Epidermal melanocyte (primary cell): ENCODE measurements at regions not wholly inside any gene's neighbourhood (a gene's known extent, or its start where the extent isn't known, plus 50 kb on each side); places are given as distances from the start of the nearest gene placed in this dataset.

Experiments used
- DNase-seq: peaks from one replicate; pipeline ENCODE4 v3.0.0; 2011; ENCODE audit warnings: low spot score; ENCODE audit not compliant: insufficient read length

DNA sequence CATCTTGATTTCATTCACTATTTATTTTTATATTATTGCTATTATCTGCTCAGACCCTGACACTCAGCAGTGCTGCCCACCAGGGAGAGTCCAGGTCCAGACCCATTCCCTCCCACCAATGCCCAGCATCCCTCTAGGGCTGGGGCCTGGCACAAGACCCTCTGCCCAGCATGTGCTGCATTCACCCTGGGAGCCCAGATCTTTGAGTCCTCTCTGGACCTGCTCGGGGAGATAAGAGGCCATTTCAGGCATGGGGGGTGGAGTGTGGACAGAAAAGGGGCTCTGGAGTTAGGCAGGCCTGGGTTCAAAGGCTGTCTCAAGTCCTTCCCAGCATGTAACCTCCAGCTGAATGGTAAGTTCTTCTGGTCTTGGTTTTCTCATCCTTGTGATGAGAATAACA is 209.6 kb downstream of the CYP26B1 start:
- DNase-seq, result no peak

DNA sequence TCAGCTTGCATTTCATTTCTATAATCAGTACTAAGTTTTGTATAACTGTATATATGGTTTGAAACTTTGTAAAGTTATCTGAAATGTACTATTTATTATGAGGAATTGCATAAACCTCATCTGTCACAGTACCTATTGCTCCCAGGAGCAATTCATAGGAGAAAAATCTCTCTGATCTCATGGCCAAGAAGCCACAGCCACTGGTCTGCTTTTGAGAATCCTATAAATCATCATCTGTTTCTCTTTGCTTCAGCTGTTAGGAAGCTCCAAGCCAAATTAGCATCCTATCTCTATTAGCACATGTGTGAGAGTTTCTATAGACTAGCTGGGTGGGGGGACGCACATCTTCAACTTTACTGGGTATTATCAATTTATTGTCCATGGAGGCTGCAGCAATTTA is 210.3 kb downstream of the CYP26B1 start:
- no peak for DNase-seq

DNA sequence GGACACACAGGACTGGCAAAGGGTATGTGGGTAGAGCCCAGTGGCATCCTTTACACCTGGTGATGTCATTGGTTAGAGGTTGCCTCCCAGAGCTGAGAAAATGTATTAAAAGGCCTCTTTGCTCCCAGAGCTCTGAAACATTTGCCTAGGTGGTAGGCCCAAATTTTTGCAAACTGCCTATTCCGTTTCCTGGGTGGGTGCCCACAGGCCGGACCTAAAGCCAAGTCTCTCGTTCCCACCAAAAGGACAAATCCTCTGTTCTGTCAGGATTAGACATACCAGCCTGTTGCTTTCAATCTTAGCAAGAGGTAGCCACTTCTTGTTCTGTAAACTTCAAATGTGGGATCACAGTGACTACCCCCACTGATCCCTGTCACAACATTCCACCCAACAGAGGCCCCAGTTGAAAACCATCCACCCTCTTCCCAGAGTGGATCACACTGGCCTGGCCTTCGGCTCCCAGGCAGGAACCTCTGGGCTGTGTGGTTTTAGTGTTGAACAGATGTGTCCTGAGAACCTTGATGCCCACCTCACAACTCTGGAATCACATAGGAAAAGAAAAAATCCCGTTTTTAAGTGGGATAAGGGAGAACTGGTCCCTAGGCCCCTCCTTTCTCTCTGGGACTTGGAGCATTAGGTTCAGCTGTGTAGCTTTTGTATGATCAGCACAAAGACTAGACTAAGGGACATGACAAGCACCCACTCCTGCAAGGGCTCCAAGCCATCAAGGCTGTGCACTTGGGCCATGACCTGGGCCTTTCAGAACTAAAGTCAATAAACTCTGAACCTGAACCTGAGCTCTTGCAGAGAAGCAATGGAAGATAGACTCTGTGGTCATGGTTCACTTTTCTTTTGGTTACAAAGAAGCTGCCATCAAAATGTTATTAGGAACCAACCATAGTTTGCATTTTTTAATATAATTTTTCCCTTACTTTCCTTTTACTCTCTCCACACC is 211.3 kb downstream of the CYP26B1 start:
- no peak for DNase-seq

DNA sequence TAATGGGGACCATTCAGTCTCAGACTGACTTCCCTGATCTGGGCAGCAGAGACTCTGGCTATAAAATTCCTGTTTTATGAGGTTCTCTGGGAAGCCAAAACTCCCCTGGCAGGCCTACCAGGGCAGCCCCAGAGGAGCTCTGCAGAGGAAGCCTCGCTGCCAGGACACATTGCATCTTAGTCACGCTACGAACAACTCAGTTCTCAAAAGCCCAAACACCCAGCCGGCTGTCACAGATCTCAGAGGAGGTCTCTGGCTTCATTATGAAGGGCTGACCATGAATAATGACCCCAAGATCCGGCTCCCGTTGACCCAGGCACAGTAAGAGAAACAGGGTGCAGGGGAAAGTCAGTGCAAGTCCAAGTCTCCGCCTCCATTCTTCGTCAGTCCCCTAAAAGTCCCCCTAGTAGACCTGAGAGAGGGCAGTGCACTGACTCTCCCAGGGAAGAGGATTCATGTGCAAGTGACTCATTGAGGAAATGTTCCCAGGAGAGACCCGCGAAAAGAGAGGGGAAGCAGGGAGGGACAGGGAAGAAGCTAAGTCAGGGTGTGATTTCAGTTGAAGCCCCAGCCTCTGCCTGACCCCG is 212.3 kb downstream of the CYP26B1 start:
- peak; percentile 68 for DNase-seq

DNA sequence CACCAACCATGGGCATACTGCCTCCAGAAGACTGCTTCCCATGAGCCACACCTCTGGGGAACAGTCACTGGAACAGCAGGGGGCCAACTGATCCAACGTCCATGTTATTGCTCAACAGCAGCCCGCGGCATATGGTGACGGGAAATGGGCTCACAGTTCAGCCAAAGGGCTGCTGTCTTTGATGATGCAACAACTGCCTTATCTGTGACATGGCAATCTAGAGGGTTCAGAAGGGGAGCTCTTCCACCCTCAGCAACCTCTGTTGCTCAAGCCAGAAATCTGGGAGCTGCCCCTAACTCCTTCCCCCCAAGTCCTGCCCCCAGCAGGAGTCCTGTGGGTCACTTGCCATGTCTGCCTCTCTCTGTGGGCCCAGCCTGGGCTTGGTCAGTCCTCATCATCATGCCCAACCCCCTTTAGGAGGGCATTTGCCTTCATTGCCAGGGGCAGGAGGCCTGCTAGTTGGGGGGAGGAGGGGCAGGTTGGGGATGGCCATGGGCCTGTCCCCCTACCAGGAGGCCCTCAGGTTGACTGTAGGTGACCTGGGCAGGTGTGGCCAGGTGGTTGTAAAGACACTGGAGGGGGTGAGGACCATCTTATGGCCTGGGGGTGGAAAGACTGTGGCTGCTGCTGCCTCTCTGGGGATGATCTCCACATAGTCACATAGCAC is 212.9 kb downstream of the CYP26B1 start:
- DNase-seq, result no peak

DNA sequence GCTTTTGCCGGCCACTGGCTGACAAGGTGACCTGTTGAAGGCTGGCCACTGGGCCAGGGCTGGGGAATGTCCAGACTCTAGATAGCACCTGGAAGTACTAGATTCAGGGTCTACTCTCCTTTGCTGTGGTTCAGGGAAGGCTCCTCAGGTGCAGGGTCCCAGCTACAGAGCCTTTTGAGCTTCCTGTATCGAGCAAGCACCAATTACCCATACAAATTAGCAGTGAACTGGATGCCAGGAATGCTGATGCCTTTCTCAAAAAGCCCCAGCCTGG is 213.4 kb downstream of the CYP26B1 start:
- no peak for DNase-seq

DNA sequence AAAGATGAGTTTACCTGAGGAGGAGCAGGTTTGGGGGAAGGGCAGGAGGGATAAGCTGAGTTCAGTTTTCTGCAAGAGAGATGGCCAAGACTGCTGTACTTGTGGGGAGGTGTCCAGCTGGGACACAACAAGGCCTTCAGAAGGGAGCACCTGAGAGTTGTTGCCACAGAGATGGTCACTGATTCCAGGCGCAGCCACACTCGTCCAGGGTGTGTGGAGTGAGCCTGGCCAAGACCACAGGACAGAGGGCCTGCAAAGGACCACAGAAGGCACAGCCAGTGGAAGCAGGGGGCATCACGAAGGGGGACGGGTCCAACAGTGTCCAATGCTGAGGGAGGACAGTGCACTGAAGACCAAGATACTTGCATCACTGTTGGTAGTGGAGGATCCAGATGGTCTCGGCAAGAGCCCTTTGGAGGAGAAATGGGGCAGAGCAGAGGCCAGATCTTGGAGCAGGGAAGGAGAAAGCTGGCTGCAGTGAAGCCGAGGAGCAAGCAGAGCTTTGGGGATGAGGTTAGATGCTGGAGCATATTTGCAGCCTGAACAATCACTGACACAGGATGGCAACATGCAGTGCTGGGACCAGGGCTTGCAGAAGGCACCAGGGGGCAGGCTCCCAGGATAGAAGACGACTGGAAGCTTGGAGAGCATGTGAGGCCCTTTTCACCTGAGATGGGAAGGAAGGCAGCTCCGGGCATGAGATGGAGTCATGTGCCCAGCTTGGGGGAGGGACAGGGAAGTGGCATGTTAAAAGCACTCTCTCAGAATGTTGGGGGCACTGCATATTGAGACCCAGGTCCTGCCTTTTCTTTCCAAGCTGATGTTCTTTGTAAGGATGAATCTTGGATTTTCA is 214.0 kb downstream of the CYP26B1 start:
- no peak for DNase-seq

DNA sequence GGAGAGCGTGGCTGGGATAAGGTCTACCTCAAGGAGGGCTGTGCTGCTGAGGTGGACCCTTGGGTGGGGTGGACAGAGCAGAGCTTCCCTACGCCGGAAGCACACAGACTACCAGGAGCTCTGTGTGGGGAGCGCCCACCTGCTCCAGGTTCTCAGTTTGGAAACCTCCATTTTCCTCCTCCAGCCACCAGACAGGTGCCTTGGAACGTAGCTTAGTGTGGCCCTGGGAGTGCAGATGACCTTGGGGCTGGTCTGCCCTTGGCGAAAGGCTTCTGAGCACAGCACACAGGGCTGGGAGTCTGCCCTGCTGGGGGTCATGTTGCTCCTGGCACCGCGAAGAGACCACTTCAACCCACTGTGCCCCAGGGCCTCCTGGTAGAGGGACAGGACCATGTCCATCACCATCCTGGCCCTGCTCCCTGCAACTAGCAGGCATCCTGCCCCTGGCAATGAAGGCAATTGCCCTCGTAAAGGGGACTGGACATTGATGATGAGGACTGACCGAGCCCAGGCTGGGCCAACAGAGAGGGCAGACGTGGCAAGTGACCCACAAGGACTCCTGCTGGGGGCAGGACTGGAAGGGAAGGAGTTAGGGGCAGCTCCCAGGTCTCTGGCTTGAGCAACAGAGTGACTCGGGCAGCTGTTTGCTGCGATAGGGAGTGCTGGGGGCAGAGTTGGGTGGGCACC is 214.7 kb downstream of the CYP26B1 start:
- no peak for DNase-seq

DNA sequence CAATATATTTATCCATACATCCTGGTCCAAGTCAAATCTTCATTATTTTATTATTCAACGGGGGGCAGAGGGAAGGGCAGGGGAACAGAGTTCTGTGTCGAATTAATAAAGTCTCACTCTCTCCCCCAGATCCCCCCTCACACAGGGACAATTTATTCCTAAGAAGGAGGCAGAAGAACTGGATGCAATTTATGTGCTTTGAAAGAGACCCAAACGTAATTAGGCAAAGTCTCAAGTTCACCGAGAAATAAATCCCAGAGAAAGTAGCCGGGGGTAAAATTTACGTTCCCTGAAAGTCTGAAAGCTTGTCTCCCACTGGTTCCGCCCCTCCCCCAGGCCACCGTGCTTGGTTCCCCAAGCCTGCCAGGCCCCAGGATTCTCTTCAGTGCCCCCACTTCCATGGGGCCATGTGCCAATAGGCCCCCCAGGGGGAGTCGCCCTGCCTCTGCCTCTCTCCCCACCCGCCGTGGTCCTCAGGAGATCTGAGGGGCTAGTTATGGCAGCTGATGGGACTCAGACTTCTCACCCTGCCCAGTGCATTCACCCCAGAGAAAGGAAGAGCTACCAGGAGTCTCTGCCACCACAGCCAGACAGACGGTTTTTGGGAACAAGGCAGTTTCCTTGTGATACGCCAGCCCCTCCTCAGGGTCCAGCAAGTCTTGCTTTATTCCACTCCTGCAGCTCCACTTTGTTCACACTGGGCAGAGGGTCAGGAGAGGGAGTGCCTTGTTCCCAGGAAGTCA is 215.5 kb downstream of the CYP26B1 start:
- no peak for DNase-seq

DNA sequence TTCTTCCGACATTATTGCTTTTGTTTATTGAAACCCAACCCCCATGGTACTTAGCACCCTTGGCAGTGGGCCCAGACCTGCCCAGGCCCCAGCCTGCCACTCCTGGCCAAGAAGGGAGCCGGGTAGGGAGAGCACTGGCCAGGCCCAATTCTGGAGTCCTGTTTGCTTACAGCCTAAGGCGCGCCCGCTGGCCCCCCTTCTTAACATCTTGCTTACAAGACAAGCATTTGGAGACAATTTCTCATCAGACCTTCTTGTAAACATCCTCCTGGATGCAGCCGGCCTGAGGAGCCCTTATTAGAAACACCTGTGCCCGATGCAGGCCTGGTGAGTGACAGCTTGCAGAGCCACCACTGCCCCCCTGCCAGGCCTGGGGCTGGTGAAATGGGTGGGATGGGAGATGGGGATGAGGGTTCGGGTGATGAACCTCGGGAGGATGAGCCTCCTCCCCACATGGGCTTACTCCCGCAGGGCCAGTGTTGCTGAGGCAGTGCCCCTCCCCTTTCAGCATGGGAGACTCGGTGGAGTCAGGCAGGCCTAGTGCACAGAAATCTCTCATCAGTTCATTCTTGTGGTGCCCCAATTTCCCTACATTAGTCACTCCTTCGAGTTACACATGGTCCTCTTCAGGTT is 217.5 kb downstream of the CYP26B1 start:
- no peak for DNase-seq

DNA sequence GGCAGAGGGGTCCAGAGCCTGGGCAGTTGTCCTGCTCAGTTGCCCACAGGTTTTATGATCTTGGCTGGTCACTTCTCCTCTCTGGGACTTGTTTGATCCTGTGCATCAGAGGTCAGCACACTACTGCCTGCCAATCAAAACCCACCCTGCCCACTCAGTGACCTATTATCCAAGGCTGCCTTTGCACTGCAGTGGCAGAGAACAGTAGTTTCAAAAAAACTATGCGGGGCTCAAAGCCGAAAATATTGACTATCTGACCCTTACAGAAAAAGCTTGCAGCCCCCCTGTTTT is 218.2 kb downstream of the CYP26B1 start:
- DNase-seq, result no peak

DNA sequence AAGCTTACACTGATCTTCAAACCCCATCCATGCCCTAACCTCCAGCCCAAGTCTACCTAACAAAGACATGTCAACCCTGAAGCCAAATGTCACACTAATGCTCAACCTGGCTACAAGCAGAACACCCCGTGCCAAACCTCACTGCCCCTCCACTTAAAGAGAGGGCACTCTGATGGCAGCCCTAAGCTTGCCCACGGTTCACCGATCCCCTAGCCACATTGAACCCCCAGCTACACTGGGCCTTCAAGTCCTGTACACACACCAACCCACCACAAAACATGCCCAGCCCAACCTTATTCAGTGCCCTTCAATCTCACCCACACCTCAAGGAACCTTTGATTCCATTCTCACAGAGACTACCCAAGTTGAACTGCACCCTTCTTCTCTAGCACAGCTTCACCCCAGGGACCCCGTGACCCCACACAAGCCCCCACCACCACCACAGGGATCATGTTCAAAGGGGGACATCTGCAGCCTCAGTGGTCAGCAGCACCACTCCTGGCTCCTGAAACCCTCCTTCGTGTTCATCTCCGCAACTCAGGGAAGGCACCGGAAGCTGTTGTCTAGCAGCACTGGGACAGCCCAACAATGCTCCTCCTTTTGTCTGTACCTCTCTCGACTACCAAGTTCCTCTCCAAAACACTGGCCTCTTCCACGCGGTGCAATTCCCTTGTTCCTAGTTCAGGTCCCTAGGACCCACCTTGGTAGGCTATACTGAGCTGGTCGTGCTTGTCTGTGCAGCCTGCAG is 218.8 kb downstream of the CYP26B1 start:
- no peak for DNase-seq

DNA sequence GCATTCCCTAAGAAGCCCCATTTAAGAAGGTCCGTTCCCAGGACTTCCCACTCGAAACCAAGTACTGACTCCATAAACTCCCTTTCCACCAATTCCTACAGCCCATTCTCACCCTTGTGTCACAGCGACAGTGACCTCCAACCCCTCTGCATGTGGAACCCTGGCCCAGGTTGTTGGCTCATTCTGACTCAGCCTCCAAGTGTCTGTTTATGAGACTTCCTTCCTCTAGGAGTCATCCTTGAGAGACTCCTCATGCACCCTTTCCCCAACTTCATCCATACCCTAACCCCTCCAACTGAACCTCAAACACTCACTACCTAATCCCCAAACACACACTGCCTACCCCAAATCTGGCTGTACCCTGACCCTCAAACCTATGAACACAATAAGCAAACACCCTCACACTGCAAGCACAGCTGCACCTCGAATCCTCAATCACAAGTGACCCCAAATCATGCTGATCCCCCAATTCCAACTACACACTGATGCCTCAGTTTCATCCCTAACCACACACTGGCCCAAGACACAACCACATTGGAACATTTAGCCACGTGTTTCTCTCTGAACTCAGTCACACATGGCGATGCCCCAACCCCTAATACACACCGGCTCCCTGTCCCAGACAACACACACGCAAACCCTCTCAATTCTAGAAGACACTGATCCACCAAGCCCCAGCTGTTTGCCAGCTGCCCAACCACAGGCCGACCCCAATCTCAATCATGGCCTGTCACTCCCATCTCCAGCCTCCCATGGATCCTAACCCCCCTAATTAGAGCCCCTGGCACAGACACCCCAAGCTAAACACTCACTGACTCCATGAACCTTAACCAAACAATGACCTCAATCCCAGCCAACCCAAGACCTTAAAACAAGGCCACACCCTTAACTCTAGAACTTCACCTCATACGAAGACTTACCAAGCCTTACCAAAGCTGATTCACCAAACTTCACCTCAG is 219.6 kb downstream of the CYP26B1 start:
- DNase-seq, result no peak

DNA sequence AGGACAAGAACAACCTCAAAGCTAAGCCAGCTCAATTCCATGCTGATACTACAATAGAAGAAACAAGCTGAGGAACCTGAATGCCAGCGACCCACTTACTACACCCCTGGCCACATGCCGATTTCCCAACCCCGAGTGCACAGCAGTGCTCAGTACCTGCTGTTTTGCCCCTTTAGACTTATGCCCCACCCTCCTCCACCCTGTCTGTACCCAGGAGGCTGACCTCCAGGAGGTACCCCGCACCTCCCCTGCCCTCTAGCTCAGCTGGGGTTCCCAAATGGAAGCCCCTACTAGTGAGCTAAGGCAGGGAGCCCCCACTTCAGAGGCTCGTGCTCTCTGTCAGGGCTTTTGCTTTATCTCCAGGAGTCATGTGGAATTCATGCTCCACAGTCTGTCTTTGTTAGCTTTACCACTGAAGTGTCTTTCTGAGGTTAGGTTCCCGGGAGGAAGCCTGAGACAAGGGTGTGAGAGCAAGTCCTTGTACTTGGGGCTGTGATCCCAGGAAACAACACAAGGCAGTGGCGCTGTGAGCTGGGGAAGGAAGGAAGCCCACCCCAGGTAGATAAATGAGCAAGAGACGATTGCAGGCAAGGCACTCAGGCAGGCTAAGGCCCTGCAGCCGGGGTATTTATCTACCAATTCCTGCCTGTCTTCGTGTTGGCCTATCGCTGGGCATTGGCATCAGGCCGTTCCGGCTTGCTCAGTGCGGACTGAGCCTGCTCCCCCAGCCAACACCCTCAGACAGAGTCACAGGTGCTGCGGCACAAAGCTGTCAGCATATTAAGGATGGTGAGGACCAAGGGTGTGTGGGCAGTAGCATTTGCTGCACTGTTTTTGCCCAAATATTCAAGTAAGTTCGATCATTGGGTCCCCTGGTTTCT is 220.5 kb downstream of the CYP26B1 start:
- no peak for DNase-seq

DNA sequence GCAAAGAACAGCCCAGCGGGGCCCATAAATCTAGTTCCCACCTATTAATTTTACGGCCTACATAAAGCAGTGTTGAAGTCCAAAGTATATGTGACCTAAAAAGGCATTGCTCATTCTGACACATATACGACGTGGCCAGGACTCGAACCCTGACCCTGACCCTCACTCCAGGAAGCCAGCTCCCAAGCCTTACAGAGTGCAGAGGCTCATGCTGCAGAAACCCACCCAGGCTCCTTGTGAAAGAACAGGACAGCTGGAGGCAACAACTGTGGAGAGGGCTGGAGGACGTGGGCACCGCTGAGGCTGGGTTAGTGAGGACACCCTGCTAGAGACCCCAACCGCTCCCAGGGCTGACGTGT is 221.6 kb downstream of the CYP26B1 start:
- DNase-seq, result no peak

DNA sequence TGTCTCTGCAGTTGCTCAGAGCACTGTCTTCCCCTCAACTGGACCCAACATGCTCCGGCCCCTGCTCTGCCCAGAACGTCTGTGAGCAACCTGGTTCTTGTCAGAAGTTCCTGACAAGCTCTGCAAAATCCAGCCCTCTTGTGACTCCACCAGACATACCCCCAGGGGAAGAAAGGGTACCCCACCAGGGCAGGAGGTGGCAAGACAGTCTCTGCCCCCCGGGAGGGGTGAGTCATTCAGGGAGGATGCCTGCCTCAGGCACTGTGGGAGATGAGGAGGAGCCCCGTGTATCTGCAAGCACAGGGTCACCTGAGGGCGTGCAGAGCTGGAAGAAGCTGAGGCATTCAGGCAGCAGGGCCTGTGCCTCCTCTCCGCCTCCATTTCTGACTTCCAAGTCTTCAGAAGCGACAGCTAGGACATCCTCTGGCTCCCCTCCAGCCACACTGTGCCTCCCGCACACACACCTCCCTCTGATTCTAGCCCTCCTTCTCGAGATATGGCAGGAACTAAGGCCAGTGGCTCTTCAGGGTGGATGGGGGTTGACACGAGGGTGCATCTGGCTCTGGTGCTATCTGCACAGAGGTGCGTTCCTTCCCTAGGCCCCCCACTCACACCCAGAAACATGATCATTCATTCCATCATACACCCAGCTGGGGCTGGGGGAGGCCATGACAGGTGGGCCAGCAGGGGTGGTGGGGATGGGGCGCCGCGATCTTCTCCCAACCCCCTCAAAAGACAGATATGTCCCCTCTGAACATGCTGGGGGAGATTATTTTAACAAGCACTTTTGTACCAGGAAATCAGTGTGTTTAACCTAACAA is 222.2 kb downstream of the CYP26B1 start:
- DNase-seq, result no peak
